ENCODE measurements at regions not wholly inside any gene's neighbourhood (a gene's known extent, or its start where the extent isn't known, plus 50 kb on each side); places are given as distances from the start of the nearest gene placed in this dataset.

- Histone ChIP-seq H3K27ac (no peak overlapping the region), H3K36me3 (no peaks in the 10 kb centered on the region), H3K9me3 (no peaks in the 10 kb centered on the region), H3K4me1 (replicated peaks) (no peaks in the 10 kb centered on the region), H3K4me3 (no peak overlapping the region), H3K27me3 (replicated peaks; ENCODE audit: insufficient read depth) (no peaks in the 10 kb centered on the region)
- no peak for TF ChIP-seq CTCF (IDR thresholded peaks at IDR 0.05)
- no peak for TF ChIP-seq POLR2AphosphoS5 (IDR thresholded peaks at IDR 0.05)
- TF ChIP-seq POLR2A (IDR thresholded peaks at IDR 0.05): no peak
- DNase-seq (ENCODE audit: low spot score): no peak
- intact Hi-C loops (cut with DNase I): no loop called here
Observed at GRCh38 chr13:80605716-80606115, 264.8 kb upstream of the SPRY2 start.

- Histone ChIP-seq H3K27ac (no peak overlapping the region), H3K9me3 (no peaks in the 10 kb centered on the region)
- intact Hi-C loops (cut with DNase I): no loop called here
Observed at GRCh38 chr13:80605011-80605410, 264.1 kb upstream of the SPRY2 start.

GRCh38 chr13:80604098-80604497 lies 263.2 kb upstream of the SPRY2 start:
- intact Hi-C loops (cut with DNase I): no loop called here
- no peaks in the 10 kb centered on the region for H3K27me3 ChIP-seq (replicated peaks; ENCODE audit: insufficient read depth)
- no peak for DNase-seq (ENCODE audit: low spot score)
- H3K4me1 ChIP-seq (replicated peaks): no peaks in the 10 kb centered on the region
- H3K9me3 ChIP-seq: no peaks in the 10 kb centered on the region
- H3K36me3 ChIP-seq: no peaks in the 10 kb centered on the region
- no peak overlapping the region for H3K27ac ChIP-seq
- WGBS: 79% methylated on average over 3 of the region's 3 CpGs
- no peak overlapping the region for H3K4me3 ChIP-seq
- TF ChIP-seq CTCF (IDR thresholded peaks at IDR 0.05) (no peak), POLR2AphosphoS5 (IDR thresholded peaks at IDR 0.05) (no peak), POLR2A (IDR thresholded peaks at IDR 0.05) (no peak)

More at GRCh38 chr13:80605011-80605410, 264.1 kb upstream of the SPRY2 start:
- 51% methylated on average over 2 of the region's 2 CpGs for WGBS
- H3K4me1 ChIP-seq (replicated peaks): no peaks in the 10 kb centered on the region
- TF ChIP-seq POLR2A (IDR thresholded peaks at IDR 0.05) (no peak), POLR2AphosphoS5 (IDR thresholded peaks at IDR 0.05) (no peak), CTCF (IDR thresholded peaks at IDR 0.05) (no peak)
- no peaks in the 10 kb centered on the region for H3K36me3 ChIP-seq
- DNase-seq (ENCODE audit: low spot score): no peak
- no peaks in the 10 kb centered on the region for H3K27me3 ChIP-seq (replicated peaks; ENCODE audit: insufficient read depth)
- H3K4me3 ChIP-seq: no peak overlapping the region

GRCh38 chr13:80603351-80603750 lies 262.4 kb upstream of the SPRY2 start:
- H3K4me1 ChIP-seq (replicated peaks): no peaks in the 10 kb centered on the region
- H3K36me3 ChIP-seq: no peaks in the 10 kb centered on the region
- DNase-seq (ENCODE audit: low spot score): no peak
- H3K27me3 ChIP-seq (replicated peaks; ENCODE audit: insufficient read depth): no peaks in the 10 kb centered on the region
- no peak for TF ChIP-seq CTCF (IDR thresholded peaks at IDR 0.05)
- TF ChIP-seq POLR2AphosphoS5 (IDR thresholded peaks at IDR 0.05): no peak
- TF ChIP-seq POLR2A (IDR thresholded peaks at IDR 0.05): no peak
- WGBS: 62% methylated on average over 1 of the region's 1 CpG
- H3K4me3 ChIP-seq: no peak overlapping the region
- no peaks in the 10 kb centered on the region for H3K9me3 ChIP-seq
- H3K27ac ChIP-seq: no peak overlapping the region
- intact Hi-C loops (cut with DNase I): no loop called here

GRCh38 chr13:80599765-80600164 lies 258.8 kb upstream of the SPRY2 start:
- TF ChIP-seq POLR2A (IDR thresholded peaks at IDR 0.05): no peak
- TF ChIP-seq CTCF (IDR thresholded peaks at IDR 0.05): no peak
- TF ChIP-seq POLR2AphosphoS5 (IDR thresholded peaks at IDR 0.05): no peak
- Histone ChIP-seq H3K4me1 (replicated peaks) (no peaks in the 10 kb centered on the region), H3K36me3 (no peaks in the 10 kb centered on the region), H3K27ac (no peak overlapping the region), H3K4me3 (no peak overlapping the region), H3K27me3 (replicated peaks; ENCODE audit: insufficient read depth) (no peaks in the 10 kb centered on the region), H3K9me3 (no peaks in the 10 kb centered on the region)
- intact Hi-C loops (cut with DNase I): no loop called here
- DNase-seq (ENCODE audit: low spot score): no peak
